ENCODE measurements at regions not wholly inside any gene's neighbourhood (a gene's known extent, or its start where the extent isn't known, plus 50 kb on each side); places are given as distances from the start of the nearest gene placed in this dataset.

- TF ChIP-seq CTCF (conservative IDR thresholded peaks at IDR 0.05 in 1 of 2, IDR thresholded peaks at IDR 0.05 in 1 of 2; ENCODE audit: low read depth in 1 of 2, low read length in 2 of 2) (no peak), EZH2 (IDR thresholded peaks at IDR 0.05; ENCODE audit: low read length, missing control alignments) (no peak)
These were observed 150.0 kb downstream of the NFKBIZ start for GRCh38 chr3:101999177-101999779.

Data from fibroblast of lung (primary cell).